ENCODE measurements at regions not wholly inside any gene's neighbourhood (a gene's known extent, or its start where the extent isn't known, plus 50 kb on each side); places are given as distances from the start of the nearest gene placed in this dataset.

- Histone ChIP-seq H3K9me3 (ENCODE audit: insufficient read depth, low read depth) (no peaks in the 10 kb centered on the region), H3F3A (ENCODE audit: insufficient read depth, low read depth) (no peaks in the 10 kb centered on the region), H3K27me3 (ENCODE audit: insufficient read depth, low read depth) (peaks cover 96% of the 10 kb centered on the region), H3K4me1 (replicated peaks; ENCODE audit: insufficient read depth) (no peaks in the 10 kb centered on the region), H3K79me2 (ENCODE audit: low read depth) (no peaks in the 10 kb centered on the region), H4K20me1 (ENCODE audit: insufficient read depth) (no peaks in the 10 kb centered on the region), H3K4me3 (no peak overlapping the region), H3K27ac (no peak overlapping the region), H3K9me2 (ENCODE audit: insufficient read depth) (no peaks in the 10 kb centered on the region), H3K4me2 (no peak overlapping the region), H2AFZ (no peak overlapping the region), H3K36me3 (ENCODE audit: low read depth) (no peaks in the 10 kb centered on the region)
- TF ChIP-seq CTCF (conservative IDR thresholded peaks at IDR 0.05) (no peak), EZH2 (IDR thresholded peaks at IDR 0.05; ENCODE audit: low read depth) (no peak)
- intact Hi-C loops (cut with micrococcal nuclease; ENCODE audit: unreplicated experiment), result no loop called here
- ChIA-PET POLR2A (ENCODE audit: unreplicated experiment) (no interaction called here), CTCF (no interaction called here)
- BruUV-seq (replicated peaks), result no TSS peak
- no peak for DNase-seq
Measured at GRCh38 chr13:111462944-111463343, 142.5 kb downstream of the TEX29 start.

- no TSS peak for BruUV-seq (replicated peaks)
Measured at GRCh38 chr13:111467111-111467890, 146.9 kb downstream of the TEX29 start.

More at GRCh38 chr13:111467111-111467890, 146.9 kb downstream of the TEX29 start:
- CTCF ChIA-PET, result no interaction called here
- Histone ChIP-seq H3K4me2 (no peak overlapping the region), H3F3A (ENCODE audit: insufficient read depth, low read depth) (no peaks in the 10 kb centered on the region), H3K36me3 (ENCODE audit: low read depth) (no peaks in the 10 kb centered on the region), H3K9me3 (ENCODE audit: insufficient read depth, low read depth) (no peaks in the 10 kb centered on the region), H3K4me3 (no peak overlapping the region), H2AFZ (no peak overlapping the region), H3K9me2 (ENCODE audit: insufficient read depth) (no peaks in the 10 kb centered on the region), H3K27me3 (ENCODE audit: insufficient read depth, low read depth) (peaks cover 96% of the 10 kb centered on the region), H3K79me2 (ENCODE audit: low read depth) (no peaks in the 10 kb centered on the region), H4K20me1 (ENCODE audit: insufficient read depth) (no peaks in the 10 kb centered on the region), H3K27ac (no peak overlapping the region), H3K4me1 (replicated peaks; ENCODE audit: insufficient read depth) (no peaks in the 10 kb centered on the region)
- DNase-seq, result no peak
- TF ChIP-seq CTCF (conservative IDR thresholded peaks at IDR 0.05) (no peak), EZH2 (IDR thresholded peaks at IDR 0.05; ENCODE audit: low read depth) (no peak)
- POLR2A ChIA-PET (ENCODE audit: unreplicated experiment), result no interaction called here
- intact Hi-C loops (cut with micrococcal nuclease; ENCODE audit: unreplicated experiment), result no loop called here

All from PC-9 (cell line).